D721Med (cell line): ENCODE measurements at regions not wholly inside any gene's neighbourhood (a gene's known extent, or its start where the extent isn't known, plus 50 kb on each side); places are given as distances from the start of the nearest gene placed in this dataset.

Experiments used
- DNase-seq: peaks from one replicate; pipeline ENCODE4 v3.0.0; 2011; ENCODE audit warnings: low spot score; ENCODE audit not compliant: insufficient read length
- FAIRE-seq: peaks from 2 replicates; lab custom pipeline; 2011; peaks lifted over from hg19 to GRCh38; lab: Jason Lieb, UNC
- TF ChIP-seq, protein P1 (sequence below): IDR thresholded peaks from 2 replicates; pipeline ENCODE4 v1.5.1; 2012; ENCODE audit warnings: mild to moderate bottlenecking, control low read depth; ENCODE audit not compliant: insufficient read depth; ENCODE audit errors: missing control alignments

DNA sequence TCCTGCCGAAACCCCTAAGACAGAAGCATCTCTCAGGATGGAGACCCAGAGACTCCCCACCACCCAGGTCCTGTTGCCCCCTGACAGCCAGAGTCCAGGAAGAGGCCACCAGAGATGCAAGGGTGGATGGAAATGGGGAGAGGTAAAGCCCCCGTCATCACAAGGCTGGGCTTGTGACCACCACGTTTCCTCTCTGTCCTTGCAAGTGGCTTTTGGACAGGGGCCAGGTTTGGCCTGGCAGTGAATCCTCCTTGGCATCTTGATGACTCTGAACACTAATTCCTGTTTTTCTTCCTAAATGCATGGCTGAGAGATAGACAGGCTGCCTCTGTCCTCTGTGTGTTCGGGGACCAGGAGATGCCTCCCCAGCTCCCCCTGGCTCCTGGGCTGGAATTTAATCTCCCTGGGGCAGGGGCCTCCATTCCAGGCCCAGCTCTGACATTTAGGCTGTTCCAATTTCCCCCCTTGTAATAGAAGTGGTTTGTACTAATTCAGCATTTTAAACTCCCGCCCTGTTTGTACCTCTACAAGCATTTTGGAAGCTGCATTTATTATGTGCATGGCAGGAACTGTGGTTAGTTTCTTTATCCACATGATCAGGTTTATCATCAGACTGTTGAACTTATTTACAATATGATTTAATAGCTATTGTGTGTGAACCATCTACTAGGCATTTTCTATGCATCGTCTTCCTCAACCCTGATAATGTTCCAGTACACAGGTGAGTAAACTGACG, 116.1 kb upstream of the IRX6 start:
- TF ChIP-seq, protein P1, sequence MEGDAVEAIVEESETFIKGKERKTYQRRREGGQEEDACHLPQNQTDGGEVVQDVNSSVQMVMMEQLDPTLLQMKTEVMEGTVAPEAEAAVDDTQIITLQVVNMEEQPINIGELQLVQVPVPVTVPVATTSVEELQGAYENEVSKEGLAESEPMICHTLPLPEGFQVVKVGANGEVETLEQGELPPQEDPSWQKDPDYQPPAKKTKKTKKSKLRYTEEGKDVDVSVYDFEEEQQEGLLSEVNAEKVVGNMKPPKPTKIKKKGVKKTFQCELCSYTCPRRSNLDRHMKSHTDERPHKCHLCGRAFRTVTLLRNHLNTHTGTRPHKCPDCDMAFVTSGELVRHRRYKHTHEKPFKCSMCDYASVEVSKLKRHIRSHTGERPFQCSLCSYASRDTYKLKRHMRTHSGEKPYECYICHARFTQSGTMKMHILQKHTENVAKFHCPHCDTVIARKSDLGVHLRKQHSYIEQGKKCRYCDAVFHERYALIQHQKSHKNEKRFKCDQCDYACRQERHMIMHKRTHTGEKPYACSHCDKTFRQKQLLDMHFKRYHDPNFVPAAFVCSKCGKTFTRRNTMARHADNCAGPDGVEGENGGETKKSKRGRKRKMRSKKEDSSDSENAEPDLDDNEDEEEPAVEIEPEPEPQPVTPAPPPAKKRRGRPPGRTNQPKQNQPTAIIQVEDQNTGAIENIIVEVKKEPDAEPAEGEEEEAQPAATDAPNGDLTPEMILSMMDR: no peak
- FAIRE-seq (no peak), DNase-seq (no peak)

DNA sequence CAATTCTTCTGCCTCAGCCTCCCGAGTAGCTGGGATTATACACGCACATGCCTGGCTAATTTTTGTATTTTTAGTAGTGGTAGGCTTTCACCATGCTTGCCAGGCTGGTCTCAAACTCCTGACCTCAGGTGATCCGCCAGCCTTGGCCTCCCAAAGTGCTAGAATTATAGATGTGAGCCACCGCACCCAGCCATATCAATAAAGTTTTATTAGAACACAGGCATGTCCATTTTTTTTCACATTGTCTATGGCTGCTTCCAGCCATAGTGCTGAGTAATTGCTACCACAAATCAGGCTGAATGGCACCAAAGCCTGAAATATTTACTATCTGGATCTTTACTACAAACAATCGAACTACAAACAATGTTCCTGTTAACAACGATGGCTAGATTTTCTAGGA, 114.4 kb upstream of the IRX6 start:
- no peak for DNase-seq
- TF ChIP-seq, protein P1: no peak
- no peak for FAIRE-seq

DNA sequence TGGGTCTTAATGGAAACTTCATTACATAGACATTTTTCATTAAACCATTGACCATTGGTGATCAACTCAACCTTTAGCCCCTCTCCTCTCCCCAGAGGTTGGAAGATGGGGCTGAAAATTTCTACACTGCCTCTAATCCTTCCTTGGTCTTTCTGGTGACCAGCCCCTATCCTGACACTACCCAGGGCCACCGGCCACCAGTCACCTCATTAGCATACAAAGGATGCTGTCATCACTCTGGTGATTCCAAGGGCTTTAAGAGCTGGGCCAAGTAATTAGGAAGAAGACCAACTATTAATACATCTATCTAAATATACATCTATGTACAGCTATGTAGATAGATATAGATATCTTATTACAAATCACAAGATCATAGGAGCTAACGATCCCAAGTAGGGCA, 111.2 kb upstream of the IRX6 start:
- DNase-seq: no peak
- TF ChIP-seq, protein P1: no peak
- no peak for FAIRE-seq

DNA sequence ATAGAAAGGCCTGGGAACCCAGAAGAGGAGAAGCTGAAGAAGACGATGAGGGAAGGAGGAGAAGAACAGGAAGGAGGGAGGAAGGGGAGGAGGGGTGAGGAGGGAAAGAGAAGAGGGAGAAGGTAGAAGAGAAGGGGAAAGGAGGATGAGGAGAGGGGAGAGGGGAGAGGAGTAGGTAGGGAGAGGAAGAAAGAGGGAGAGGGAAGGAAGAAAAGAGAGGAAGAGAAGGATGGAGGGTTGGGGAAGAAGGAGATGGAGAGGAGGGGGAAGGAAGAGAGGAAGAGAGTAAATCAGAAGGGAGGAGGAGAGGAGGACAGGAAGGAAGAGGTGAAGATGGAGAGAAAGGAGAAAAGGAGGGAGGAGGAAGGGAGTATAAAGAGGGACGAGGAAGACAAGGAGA, 109.6 kb upstream of the IRX6 start:
- TF ChIP-seq, protein P1: no peak
- FAIRE-seq: no peak
- no peak for DNase-seq

DNA sequence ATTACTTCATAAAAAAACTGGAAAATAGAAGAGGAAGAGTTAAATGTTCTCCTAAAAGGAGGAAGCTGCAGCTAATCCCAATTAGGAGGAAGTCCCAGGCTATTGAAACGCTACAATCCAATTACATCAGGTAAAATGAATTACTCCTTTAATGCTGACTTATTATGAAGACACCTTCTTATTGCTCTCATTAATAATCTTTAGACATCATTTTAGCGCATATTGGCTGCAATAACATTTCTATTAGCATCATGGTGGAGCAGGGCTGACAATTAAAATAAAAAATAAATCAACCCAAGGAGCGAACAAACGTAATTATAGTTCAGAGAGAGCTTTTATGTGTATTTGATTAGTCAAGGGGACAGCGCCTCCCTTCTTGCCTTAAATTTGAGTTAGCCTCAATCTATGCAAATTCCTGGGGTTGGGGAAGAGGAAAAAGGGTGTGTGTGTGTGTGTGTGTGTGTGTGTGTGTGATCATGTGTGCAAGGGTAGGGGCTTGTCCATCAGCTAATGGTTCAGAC, 109.0 kb upstream of the IRX6 start:
- FAIRE-seq (no peak), DNase-seq (no peak)
- TF ChIP-seq, protein P1: no peak

DNA sequence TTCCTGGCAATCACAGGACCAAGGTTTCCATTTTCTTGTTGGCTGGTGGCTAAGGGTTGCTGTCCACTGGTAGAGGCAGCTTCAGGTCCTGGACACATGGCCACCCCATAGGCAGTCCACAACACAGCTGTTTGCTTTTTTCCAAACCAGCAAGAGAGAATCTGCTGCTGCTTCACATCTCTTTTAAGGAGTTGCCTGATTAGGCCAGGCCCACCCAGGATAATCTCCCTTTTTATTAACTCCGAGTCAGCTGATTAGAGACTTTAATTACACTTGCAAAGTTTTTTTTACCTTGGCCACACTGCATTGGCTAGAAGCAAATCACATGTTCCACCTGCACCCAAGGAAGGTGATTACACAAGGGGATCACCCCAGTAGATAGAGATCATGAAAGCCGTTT, 106.6 kb upstream of the IRX6 start:
- TF ChIP-seq, protein P1: no peak
- DNase-seq: no peak
- FAIRE-seq: no peak

DNA sequence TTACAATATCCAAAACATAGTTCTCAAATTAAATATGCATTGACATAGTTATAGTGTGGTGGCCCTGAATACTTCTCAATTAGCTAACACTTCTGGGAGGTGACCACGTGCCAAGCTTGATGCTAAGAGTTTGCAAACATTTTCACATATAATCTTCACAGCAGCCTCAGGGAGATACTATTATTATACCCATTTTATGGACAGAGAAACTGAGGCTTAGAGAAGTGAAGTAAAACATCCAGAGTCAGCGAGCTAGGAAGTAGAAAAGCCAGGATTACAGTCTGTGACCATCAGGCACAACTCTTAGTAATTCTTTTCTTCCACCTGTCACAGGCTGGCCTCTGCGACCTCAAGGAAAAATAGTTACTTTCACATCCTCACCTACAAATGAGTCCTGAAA, 102.2 kb upstream of the IRX6 start:
- FAIRE-seq: no peak

More for the DNA sequence above, 102.2 kb upstream of the IRX6 start:
- TF ChIP-seq, protein P1: no peak
- no peak for DNase-seq
